GM18867 (cell line): ENCODE measurements at regions not wholly inside any gene's neighbourhood (a gene's known extent, or its start where the extent isn't known, plus 50 kb on each side); places are given as distances from the start of the nearest gene placed in this dataset.

ENCODE experiments used
- ATAC-seq: cut with Tn5 transposase; IDR thresholded peaks from one replicate; pipeline ENCODE4 v1.9.1; 2021; ENCODE audit warnings: mild to moderate bottlenecking, moderate library complexity; ENCODE audit not compliant: unreplicated experiment

GRCh38 chr6:19759117-19759880, 77.9 kb upstream of the ID4 start:
- no peak for ATAC-seq

- no peak for ATAC-seq
Measured at GRCh38 chr6:19761121-19761520, 76.0 kb upstream of the ID4 start.

- no peak for ATAC-seq
Measured at GRCh38 chr6:19771753-19772336, 65.3 kb upstream of the ID4 start.

- ATAC-seq, result no peak
Measured at GRCh38 chr6:19772891-19773290, 64.3 kb upstream of the ID4 start.

- ATAC-seq, result no peak
Measured at GRCh38 chr6:19781269-19781668, 55.9 kb upstream of the ID4 start.

- no peak for ATAC-seq
Measured at GRCh38 chr6:19782588-19782987, 54.6 kb upstream of the ID4 start.
